ENCODE measurements at regions not wholly inside any gene's neighbourhood (a gene's known extent, or its start where the extent isn't known, plus 50 kb on each side); places are given as distances from the start of the nearest gene placed in this dataset. TPM values are rescaled to one million over a fixed set of nuclear protein-coding genes. Genes with fewer than 3 reads are reported as not detected.

DNA sequence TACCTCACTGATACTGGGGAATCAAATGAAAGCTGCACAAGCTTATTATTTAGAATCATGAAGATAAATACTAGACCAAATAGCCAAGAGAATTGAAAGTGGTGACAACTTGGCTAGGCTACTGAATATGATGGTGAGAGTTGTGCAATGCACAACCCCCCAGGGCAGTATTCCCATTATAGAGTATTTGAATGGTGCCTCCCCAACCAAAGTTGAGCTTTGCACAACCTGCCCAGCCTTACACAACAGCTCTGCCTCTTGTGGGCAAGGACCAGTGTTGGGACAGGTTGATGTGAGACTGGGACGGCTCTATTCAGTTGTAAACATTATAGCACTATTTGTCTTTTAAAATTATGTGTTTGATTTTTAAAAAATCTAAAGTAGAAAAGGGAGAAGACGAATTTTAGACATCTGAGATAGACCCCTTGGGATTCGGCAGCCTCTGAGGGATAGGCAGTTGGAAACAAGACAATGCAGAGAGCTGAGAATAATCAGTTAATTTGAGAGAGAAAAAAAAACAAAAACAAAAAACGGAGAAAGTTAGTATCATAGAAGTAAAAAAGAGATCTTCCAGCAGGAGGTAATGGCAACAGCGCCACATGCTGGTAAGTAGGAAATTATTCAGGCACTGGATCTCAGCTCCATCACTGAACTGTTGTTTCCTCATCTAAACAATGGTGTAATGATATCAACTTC lies 91.0 kb upstream of the KCNA3 start:
- DNase-seq, result peak; percentile 63

DNA sequence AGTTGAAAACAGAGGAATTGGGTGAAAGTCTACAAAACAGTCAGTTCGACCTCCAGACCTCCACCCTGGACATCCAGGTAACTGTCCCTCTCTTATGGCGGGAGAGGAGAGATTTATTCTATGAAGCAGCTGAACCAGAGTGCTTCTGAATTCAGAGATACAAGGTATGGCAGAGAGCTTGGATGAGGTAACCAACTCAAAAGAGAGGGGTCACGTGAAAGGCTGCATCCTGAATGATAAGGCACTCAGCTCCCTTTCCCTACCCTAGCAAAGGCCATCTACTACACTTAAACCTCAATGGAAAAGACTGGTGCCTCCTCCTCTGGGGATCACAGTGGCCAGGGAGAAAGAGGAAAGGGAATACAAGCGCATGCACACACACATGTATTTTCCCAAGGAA lies 88.4 kb upstream of the KCNA3 start:
- no peak for DNase-seq

DNA sequence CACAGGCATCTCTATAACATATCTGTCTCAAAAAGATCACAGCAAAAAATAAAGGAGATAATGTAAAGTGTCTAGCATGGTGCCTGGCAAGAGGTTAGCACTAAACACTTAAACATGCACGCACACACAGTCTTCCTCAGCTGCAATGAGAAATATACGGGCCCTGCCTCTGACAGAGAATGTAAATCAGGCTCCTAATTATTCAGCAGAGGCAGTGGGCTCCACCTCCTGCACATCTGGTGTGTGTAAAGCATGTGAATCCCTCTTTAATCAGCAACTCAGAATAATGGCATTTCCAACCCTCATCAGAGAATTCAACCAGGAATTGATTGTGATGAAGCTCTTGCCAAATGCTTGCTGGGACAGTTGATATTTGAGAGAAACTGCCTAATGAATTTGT lies 85.6 kb upstream of the KCNA3 start:
- no peak for DNase-seq

DNA sequence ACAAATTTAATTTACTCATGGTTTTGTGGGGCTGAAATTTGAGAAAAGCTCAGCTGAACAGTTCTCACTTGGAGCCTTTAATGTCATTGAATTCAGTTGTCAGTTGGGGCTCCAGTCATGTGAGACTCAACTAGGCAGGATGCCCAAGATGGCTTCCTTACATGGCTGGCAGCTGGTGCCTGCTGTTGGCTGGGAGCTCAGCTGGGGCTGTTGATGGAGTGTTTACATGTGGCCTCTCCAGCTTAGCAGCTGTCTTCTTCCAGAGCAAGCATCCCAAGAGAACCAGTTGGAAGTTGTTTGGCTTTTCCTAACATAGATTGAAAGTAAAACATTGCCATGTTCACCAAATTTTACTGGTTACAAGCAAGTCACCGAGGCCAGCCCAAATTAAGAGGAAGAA lies 81.8 kb upstream of the KCNA3 start:
- DNase-seq, result peak; percentile 96

DNA sequence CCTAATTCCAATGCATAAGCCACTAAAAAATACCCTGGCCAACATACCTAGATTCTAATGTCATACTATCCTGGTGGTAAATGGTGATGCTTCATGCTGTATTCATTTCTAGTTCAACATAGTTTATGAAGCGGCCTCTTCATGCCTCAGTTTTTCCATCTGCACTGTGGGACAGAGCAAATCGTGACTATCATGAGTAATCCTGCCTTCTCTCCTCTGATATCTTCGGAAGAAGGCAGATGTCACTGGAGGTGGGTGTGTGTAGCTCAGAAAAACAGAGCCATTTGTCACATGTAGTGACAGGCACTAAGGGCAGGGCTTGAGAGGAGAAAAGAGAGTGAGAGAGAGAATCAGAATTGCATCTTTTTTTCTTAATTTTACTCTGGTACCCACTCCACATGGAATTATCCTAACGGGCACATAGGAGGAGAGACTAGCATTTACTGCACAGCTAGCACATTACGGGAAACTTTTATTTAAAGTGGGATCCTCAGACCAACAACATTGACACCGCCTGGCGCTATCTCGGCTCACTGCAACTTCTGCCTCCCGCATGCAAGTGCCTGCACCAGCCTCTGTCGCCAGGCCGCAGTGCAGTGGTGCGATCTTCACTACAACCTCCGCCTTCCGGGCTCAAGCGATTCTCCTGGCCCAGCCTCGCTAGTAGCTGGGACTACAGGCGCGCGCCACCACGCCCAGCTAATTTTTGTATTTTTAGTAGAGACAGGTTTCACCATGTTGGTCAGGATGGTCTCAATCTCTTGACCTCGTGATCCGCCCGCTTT lies 78.4 kb upstream of the KCNA3 start:
- no peak for DNase-seq

DNA sequence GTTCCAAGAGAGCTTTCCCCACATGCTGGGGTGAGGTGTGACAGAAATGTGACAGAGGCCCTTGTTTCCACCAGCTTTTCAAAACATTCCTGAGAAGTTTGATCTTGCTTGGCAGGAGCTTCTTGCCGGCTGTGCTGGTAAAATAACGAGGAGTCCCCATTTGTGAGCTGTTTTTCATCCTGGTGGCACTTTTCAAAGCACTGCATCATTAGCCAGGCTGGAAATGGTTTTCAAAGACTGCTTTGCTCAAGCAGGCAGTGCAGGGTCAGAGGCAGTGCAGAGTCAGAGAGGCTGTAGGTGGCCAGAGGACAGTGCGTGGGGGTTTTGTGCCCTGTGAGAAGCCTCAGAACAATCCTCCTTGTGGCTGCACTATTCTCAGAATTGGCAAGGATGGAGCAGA lies 75.8 kb upstream of the KCNA3 start:
- DNase-seq, result no peak

DNA sequence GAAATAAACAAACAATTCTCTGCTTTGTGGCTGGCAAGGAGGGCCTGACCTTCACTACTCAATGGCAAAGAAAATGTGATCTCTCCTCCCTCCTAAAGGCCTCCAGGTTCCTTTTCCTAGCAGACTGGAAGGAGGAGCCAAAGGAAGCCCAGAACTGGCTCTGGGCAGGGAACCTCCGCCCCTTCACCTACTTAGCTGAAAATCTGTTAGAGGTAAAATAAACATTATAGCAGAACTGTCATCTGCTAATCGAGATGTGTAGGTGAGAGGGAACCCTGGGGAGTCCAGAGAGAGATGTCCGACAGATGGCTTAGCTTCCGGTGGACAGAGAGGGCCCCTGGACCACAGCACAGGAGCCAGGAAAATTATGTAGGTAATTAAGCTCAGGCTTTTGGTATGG lies 75.2 kb upstream of the KCNA3 start:
- no peak for DNase-seq

DNA sequence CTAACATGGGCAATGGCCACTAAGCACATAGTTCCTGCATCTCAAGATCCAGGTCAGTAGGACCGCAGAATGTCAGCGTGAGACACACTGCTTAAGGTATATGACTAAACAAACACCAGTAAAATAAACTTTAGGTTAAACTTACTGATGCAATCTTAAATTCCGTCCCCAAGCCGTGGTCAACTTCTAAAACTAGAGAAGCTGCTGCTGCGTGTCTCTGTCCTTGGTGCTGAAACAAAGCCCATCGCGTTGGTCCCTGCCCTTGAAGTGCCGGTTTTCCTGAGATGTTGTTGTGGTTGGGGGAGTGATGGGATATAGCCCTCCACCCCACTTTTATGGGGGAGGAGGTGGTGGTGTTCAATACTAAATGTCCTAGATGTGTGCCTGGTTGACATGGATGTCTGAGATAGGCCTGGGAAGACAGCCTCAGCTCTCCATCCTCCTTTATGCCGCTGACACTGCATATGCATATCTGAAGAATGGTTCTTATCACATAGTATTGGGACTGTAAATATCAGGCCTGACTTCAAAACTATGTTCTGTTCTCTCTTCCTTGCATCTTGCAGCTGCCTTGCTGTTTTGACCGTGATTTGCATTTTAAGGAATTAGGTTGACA lies 72.0 kb upstream of the KCNA3 start:
- DNase-seq, result peak; percentile 86

DNA sequence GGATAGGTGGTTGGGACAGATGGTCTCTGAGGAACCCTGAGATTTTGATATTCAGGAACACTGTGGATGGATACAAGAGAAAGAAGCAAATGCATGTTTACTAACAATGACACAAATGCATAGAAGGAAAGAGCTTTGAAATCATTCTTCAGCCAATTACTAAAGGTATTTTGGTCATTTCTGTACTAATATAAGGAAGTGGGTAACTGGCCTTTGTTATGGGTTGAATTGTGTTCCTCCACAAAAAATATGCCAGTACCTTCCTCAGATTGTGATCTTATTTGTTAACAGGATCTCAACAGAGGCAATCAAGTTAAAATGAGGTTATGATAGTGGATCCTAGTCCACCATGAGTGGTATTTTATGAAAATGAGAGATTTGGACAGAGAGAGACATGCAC lies 68.7 kb upstream of the KCNA3 start:
- no peak for DNase-seq

DNA sequence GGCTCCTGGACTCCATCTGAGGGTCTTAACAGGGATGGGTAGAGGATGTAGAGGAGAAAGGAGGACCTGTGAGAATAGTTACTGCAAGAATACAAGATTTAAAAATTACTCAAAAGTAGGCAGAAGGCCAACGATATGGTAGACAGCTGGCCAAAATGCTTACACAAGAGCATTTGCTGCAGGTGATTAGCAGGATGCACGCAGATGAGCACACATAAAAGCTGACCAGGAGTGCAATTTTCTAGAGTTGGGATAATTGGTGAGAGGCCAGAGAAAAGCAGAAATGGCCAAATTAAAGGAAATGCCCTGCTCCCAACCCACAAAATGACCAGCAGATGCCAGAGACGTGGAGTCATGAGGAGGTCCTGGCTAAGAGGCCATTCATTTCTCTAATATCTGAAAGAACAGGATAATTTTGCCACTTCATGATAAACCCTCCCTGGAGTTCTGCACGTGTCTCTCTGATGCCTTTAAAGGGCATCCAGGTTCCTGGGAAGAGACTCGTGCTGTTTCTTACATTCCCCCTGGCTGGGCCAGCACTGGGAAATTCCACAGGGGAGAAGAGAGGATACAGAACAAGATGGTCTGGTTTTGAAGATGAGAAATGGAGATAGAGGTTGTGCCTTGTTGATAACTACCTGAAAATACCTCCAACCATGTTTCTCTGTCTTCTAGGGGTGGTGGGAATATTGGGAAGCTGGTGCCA lies 62.3 kb upstream of the KCNA3 start:
- no peak for DNase-seq

DNA sequence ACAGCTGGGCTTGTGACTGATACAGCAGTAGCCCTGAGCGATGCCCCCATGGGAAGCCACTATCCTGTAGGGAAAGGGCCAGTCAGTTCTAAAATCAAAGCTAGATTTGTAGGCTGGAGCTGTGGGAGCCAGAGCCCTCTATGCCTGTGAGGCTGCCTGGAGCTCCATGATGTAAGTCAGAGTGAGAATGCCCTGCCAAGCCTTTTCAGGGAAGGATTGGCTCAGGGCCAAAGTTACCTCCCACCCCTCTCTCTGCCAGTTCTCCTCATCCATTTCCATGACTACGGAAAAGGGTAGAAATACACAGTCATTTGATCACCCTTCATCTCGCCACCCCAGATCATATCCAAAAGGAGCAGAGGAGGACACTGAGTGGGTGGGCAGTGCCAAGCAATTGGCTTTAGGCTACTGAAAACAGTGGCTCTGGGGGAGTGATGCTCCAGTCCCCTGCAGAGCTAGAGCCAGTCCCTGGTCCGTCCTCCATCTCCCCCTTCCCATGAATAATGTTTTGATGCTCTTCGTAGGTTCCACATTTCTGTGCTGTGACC lies 59.5 kb upstream of the KCNA3 start:
- no peak for DNase-seq

DNA sequence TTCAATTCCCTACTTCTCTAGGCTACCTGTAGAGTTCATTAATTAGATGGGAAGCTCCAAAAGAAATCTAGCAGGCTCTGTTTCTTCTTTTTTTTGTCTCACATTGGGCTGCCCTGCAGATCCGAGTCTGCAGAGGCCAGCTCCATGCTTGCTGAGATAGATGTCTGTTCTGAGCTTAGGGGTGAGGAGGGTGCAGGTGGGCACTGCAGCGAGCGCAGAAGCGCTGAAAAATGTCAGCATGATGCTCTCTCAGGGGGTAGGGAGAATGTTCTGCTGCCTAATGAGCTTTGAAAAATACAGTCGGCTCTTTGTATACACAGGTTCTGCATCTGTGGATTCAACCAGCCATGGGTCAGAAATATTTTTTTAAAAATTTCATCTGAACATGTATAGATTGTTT lies 56.8 kb upstream of the KCNA3 start:
- no peak for DNase-seq

DNA sequence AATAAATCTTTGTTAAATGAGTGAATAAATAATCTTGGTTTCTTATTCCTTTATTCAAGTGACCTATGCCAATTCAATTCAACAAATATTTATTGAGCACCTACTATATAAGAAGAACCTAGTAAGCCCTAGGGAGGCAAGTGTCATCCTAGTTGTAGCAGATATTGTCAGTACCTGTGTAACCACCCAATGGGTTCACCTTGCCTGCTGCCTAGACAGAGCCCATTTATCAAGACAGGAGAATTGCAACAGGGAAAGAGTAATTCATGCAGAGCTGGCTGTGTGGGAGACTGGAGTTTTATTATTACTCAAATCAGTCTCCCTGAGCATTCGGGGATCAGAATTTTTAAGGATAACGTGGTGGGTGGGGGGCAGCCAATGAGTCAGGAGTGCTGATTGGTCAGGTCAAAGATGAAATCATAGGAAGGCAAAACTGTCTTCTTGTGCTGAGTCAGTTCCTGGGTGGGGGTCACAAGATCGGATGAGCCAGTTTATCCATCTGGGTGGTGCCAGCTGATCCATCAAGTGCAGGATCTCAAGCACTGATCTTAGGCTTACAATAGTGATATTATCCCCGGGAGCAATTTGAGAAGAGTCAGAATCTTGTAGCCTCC lies 53.8 kb upstream of the KCNA3 start:
- DNase-seq, result no peak

DNA sequence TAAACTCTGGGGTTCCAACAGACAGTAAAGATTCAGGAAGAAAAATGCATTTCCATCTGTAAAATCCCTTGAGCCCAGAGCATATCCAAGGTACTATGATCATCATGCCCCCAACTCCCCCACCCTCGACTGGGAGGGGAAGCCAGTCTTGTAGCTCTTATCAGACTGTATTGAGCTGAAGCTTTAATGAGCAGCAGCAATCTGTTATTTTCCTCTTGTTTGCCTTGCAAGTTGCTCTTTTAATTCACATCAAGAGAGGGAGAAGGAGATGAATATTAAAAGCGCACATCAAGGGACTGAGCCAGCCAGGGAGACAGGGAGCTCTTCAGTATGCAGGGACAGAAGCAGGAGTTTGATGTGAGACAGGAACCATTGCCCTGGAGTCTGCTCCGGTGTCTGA lies 52.5 kb upstream of the KCNA3 start:
- no peak for DNase-seq

DNA sequence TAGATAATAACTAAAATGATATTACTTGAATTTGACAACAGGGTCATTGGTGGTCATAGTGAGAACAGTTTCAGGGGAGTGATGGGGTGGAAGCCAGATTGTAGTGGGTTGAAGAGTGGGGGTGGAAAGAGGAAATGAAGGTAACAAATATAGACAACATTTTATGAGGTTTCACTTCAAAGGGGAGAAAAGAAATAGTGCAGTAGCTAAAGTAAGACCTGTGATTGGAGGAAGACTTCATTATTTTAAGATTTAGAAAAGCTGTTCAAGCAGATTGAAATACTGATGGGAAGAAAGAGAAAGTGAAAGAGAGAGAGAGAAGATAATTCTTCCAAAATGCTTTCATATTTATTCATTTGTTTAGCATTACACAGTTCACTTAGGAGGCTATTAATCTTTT lies 52.0 kb upstream of the KCNA3 start:
- no peak for DNase-seq

Small RNA genes lying in the stretch of these regions (small RNA-seq; reads per million reads assigned to genes)
- gene RF00019 (ENCODE audit: low replicate concordance), result not detected
